T-helper 1 cell (primary cell): ENCODE measurements at regions not wholly inside any gene's neighbourhood (a gene's known extent, or its start where the extent isn't known, plus 50 kb on each side); places are given as distances from the start of the nearest gene placed in this dataset.

Source experiments
- DNase-seq, 5 donors: peaks; one replicate each; pipeline ENCODE4 v3.0.0-alpha.2; 2012 to 2020

DNA sequence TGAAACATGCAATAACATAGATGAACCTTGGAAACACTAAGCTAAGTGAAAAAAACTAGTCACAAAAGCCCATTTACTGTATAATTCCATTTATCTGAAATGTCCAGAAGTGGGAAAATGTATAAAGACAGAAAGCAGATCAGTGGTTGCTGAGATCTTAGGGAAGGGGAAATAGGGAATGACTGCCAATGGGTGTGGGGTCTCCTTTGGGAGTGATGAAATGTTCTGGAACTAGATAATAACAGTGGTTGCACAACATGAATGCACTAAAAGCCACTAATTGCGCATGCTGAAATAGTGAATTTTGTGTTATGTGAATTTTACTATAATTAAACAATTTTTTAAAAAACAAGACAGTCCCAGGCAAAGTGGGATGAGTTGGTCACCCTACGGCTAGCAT lies 472.8 kb downstream of the CCDC171 start:
- DNase-seq, result no peak

DNA sequence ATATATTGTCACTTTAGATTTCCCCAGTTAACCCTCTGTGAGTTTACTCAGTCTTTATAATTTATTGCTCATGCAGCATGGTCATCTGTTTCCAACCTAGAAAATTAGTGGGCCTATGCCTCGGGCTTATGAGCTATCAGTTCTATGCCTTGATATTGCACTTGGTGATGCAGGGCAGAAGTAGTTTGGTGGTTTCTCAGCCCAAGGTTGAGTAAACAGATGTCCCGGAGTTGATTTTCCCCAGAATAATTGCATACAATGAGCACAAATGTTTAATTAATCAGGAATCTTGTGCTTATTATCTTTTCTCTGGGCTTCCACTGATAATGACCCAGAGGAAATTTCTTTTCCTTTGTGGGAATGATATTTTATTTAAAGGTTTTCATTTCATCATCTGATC lies 474.0 kb downstream of the CCDC171 start:
- no peak for DNase-seq

- no peak for DNase-seq
Measured at GRCh38 chr9:16028548-16028947, 475.7 kb downstream of the CCDC171 start.

GRCh38 chr9:16029046-16029615 lies 476.3 kb downstream of the CCDC171 start:
- no peak for DNase-seq

DNA sequence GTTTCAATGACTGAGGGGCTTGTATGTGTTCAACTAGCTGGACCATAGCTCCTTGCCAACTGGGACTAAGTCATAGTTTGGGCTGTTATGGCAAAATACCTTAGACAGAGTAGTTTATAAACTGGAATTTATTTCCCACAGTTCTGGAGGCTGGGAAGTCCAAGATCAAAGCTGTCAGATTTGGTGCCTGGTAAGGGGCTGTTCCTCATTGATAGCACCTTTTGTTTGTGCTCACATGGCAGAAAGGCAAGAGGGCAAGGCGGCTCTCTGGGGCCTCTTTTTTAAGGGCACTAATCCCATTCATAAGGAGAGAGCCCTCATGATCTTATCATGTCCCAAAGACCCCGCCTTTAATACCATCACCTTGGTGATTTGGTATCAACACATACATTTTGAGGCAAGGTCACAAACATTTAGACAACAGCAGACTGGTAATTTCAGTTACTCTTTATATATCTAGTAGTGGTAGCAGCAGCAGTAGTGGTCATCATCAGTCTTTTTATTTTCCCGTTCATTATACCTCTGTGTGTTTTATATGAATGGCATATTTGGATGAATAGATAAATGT lies 477.0 kb downstream of the CCDC171 start:
- no peak for DNase-seq

DNA sequence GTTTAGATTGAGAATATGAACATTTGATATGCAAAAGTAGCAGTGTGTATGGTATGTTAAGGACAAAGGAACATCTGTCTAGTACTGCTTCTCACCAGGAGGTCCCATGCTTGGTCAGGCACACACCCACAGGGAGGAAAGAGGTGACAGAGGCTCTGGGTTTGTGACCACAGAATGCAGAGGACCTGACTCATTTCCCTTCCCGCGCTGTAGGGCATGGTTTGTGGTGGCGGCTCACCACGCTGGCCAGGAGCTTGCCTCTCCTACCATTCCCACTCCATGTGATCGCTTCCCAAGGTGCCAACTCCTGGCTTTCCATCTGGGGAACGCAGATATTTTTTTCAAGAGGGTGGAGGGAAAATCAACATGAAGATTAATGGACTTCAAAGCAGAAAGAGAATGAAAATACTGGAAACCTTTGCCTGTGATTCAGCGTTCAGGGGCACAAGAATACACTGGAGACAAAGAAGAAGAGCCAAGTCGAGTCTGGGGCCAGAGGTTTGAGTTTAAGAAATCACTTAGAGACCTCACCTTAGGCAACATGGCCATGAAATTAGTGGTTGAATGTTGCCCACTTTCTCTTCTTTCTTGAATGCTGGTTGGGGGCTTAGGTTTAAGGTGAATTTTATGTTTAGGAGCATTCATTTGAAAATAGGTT lies 477.8 kb downstream of the CCDC171 start:
- DNase-seq, result peak in 1 of 5 donors; percentile 12

- no peak for DNase-seq
Measured at GRCh38 chr9:16031486-16031885, 478.6 kb downstream of the CCDC171 start.

- no peak for DNase-seq
Measured at GRCh38 chr9:16031971-16032370, 479.1 kb downstream of the CCDC171 start.

DNA sequence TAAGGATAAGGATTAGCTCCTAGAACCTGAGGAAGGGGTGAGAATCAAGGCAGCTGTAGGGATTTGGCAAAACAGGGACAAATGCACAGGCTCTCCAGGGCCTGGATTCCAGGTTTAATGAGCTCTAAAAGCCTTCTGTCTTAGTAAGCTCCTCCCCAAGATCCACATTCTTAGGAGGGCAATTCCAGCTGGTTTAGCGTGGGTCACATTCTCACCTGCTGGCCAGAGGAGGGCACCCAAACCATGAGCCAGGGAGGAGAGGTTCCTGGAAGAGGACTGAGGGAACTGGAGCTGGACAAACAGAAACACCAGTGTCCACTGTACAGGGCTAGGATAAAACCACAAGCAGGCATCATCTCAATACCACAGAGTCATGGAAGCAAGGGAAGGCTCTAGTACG lies 480.0 kb downstream of the CCDC171 start:
- DNase-seq, result no peak

GRCh38 chr9:16033253-16033652 lies 480.4 kb downstream of the CCDC171 start:
- no peak for DNase-seq

GRCh38 chr9:16033921-16034691 lies 481.3 kb downstream of the CCDC171 start:
- DNase-seq, result no peak

GRCh38 chr9:16039218-16039987 lies 486.6 kb downstream of the CCDC171 start:
- DNase-seq, result no peak

- no peak for DNase-seq
Measured at GRCh38 chr9:16039988-16040761, 487.3 kb downstream of the CCDC171 start.

DNA sequence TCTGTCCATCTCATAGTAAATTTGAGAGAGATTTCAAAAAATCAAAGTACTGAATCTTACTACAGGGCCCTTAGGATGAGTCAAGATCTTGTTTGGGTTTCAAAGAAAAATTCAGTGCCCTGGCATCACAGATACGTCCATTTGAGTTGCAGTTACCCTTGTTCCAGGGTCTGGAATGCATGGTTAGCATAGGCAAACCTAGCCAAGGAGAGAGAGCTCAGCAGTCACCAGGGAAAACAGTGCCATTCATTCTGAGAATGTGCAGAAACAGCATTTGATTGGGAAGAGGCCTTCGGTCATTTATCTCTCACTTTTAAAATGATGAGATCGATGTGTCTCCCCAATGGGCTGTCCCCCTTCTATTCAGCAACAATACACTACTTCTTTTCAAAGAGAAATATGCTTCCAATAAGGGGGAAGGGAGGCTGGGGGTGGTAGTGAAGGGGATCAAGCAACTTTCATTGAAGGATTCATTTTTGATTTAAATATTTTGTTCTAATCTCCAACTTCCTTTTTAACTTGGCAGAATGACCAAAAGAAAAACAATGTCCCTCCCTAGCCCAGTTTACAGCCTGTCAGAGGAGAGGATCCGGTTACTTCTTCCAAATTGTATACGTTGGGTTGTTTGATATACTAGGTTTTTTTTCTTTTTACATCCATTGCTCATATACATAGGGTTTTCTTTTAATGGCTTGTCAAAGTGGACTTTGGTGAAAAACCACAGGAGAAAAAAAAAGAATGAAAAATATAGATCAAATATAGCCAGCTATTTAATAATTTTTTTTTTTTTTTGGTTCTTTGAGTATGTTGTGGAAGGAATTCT lies 491.1 kb downstream of the CCDC171 start:
- DNase-seq, result no peak

GRCh38 chr9:16044579-16044881 lies 491.7 kb downstream of the CCDC171 start:
- DNase-seq, result no peak

GRCh38 chr9:16045651-16046280 lies 492.9 kb downstream of the CCDC171 start:
- DNase-seq, result no peak

GRCh38 chr9:16046713-16047112 lies 493.9 kb downstream of the CCDC171 start:
- DNase-seq, result no peak

DNA sequence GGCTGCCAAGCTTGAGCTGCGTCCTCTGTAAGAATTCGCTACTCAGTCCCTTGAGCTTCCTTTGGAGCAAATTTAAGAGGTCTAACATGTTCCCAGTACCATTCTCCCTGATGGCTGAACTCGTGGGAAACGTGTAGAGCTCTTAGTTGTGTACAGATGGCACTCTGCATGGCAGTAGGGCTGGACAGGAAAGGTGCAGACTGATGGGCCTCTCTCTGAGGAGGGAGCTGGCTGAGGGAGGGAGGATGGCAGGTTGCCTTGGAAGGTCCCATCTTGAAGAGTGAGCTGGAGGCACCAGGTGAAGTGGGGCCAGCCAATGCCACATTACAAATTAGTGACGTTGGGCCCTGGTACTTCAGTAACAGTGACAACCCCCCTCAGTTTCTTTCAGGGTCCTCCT lies 495.3 kb downstream of the CCDC171 start:
- no peak for DNase-seq

DNA sequence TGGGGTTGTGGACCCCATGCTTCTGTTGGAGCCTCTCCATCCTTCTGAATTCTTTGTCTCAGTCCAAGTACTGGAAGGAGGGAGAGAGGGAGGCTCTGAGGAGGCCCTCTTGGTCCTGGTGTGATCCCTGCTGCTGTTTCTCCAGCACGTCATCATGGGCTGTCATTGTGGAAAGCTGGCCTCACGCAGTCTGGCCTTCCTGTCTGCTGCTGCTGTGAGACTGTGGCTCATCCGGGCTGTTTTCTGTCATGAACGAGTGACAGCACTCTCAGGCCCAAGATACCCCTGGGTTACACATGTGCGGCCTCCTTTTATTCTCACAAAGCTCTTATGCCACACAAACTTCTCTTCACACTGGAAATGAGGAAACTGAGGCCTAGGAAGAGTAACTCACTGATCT lies 499.3 kb downstream of the CCDC171 start:
- DNase-seq, result no peak

GRCh38 chr9:16052757-16053530 lies 500.1 kb downstream of the CCDC171 start:
- DNase-seq, result no peak
